ENCODE measurements at regions not wholly inside any gene's neighbourhood (a gene's known extent, or its start where the extent isn't known, plus 50 kb on each side); places are given as distances from the start of the nearest gene placed in this dataset.

GRCh38 chr2:120401275-120402066 lies 55.5 kb downstream of the INHBB start:
- Histone ChIP-seq H3K27me3 (peaks cover 19% of the 10 kb centered on the region), H3K4me1 (ENCODE audit: control insufficient read depth in 1 of 2, insufficient read depth in 1 of 2, low read depth in 1 of 2, low read length in 1 of 2) (no peaks in the 10 kb centered on the region), H3K27ac (no peak overlapping the region), H3K4me3 (ENCODE audit: low read depth in 1 of 2, low read length in 1 of 2) (no peak overlapping the region), H3K9me3 (no peaks in the 10 kb centered on the region), H3K36me3 (no peaks in the 10 kb centered on the region)
- no peak for TF ChIP-seq CTCF (IDR thresholded peaks at IDR 0.05)

GRCh38 chr2:120402067-120402433 lies 56.1 kb downstream of the INHBB start:
- H3K36me3 ChIP-seq: no peaks in the 10 kb centered on the region
- no peaks in the 10 kb centered on the region for H3K9me3 ChIP-seq
- peaks cover 13% of the 10 kb centered on the region for H3K27me3 ChIP-seq
- no peak overlapping the region for H3K4me3 ChIP-seq (ENCODE audit: low read depth in 1 of 2, low read length in 1 of 2)
- TF ChIP-seq CTCF (IDR thresholded peaks at IDR 0.05): no peak
- H3K4me1 ChIP-seq (ENCODE audit: control insufficient read depth in 1 of 2, insufficient read depth in 1 of 2, low read depth in 1 of 2, low read length in 1 of 2): no peaks in the 10 kb centered on the region
- H3K27ac ChIP-seq: no peak overlapping the region

- TF ChIP-seq CTCF (IDR thresholded peaks at IDR 0.05): no peak
- Histone ChIP-seq H3K27ac (no peak overlapping the region), H3K4me3 (ENCODE audit: low read depth in 1 of 2, low read length in 1 of 2) (no peak overlapping the region), H3K4me1 (ENCODE audit: control insufficient read depth in 1 of 2, insufficient read depth in 1 of 2, low read depth in 1 of 2, low read length in 1 of 2) (no peaks in the 10 kb centered on the region), H3K36me3 (no peaks in the 10 kb centered on the region), H3K27me3 (peaks cover 10% of the 10 kb centered on the region), H3K9me3 (no peaks in the 10 kb centered on the region)
Observed at GRCh38 chr2:120402508-120402907, 56.6 kb downstream of the INHBB start.

GRCh38 chr2:120403261-120403660 lies 57.3 kb downstream of the INHBB start:
- Histone ChIP-seq H3K9me3 (no peaks in the 10 kb centered on the region), H3K4me3 (ENCODE audit: low read depth in 1 of 2, low read length in 1 of 2) (no peak overlapping the region), H3K27ac (no peak overlapping the region), H3K36me3 (no peaks in the 10 kb centered on the region), H3K27me3 (peaks cover 7% of the 10 kb centered on the region), H3K4me1 (ENCODE audit: control insufficient read depth in 1 of 2, insufficient read depth in 1 of 2, low read depth in 1 of 2, low read length in 1 of 2) (no peaks in the 10 kb centered on the region)
- no peak for TF ChIP-seq CTCF (IDR thresholded peaks at IDR 0.05)

GRCh38 chr2:120403676-120404075 lies 57.7 kb downstream of the INHBB start:
- peaks cover 4% of the 10 kb centered on the region for H3K27me3 ChIP-seq
- no peak for TF ChIP-seq CTCF (IDR thresholded peaks at IDR 0.05)
- H3K36me3 ChIP-seq: no peaks in the 10 kb centered on the region
- H3K4me1 ChIP-seq (ENCODE audit: control insufficient read depth in 1 of 2, insufficient read depth in 1 of 2, low read depth in 1 of 2, low read length in 1 of 2): no peaks in the 10 kb centered on the region
- H3K27ac ChIP-seq: no peak overlapping the region
- no peak overlapping the region for H3K4me3 ChIP-seq (ENCODE audit: low read depth in 1 of 2, low read length in 1 of 2)
- H3K9me3 ChIP-seq: no peaks in the 10 kb centered on the region

All from neutrophil (primary cell).